NCI-H2107 treated with DMSO at 0.1 percent for 48 hours (cell line): ENCODE measurements at regions not wholly inside any gene's neighbourhood (a gene's known extent, or its start where the extent isn't known, plus 50 kb on each side); places are given as distances from the start of the nearest gene placed in this dataset.
A peak's percentile ranks its signal among the peaks of the same experiment; 100 is the strongest.

Experiments
- DNase-seq: peaks from one replicate; lab custom pipeline; 2025; ENCODE audit not compliant: unreplicated experiment; lab: John Stamatoyannopoulos, UW

GRCh38 chr9:77084094-77084493, 64.6 kb downstream of the FOXB2 start:
- DNase-seq = no peak

- no peak for DNase-seq
These were observed 66.0 kb downstream of the FOXB2 start for GRCh38 chr9:77085416-77085815.

- no peak for DNase-seq
These were observed 68.1 kb downstream of the FOXB2 start for GRCh38 chr9:77087506-77087905.

GRCh38 chr9:77092536-77092935, 73.1 kb downstream of the FOXB2 start:
- no peak for DNase-seq

GRCh38 chr9:77094150-77094549, 74.7 kb downstream of the FOXB2 start:
- DNase-seq = no peak

- DNase-seq = no peak
These were observed 77.9 kb downstream of the FOXB2 start for GRCh38 chr9:77097335-77097734.

GRCh38 chr9:77099388-77099787, 77.9 kb upstream of the VPS13A start:
- peak; percentile 7 for DNase-seq

- DNase-seq = no peak
These were observed 65.9 kb upstream of the VPS13A start for GRCh38 chr9:77111408-77111807.

GRCh38 chr9:77125665-77126064, 51.7 kb upstream of the VPS13A start:
- no peak for DNase-seq

GRCh38 chr9:77127071-77127470, 50.3 kb upstream of the VPS13A start:
- DNase-seq = no peak
